IPS-20b (cell line): ENCODE measurements at regions not wholly inside any gene's neighbourhood (a gene's known extent, or its start where the extent isn't known, plus 50 kb on each side); places are given as distances from the start of the nearest gene placed in this dataset.

ENCODE experiments used
- H3K27ac ChIP-seq: one replicate; pipeline ENCODE4 v1.5.1; 2013; ENCODE audit warnings: low read length
- H3K27me3 ChIP-seq: 2 replicates; pipeline ENCODE4 v1.6.1; 2013; ENCODE audit warnings: mild to moderate bottlenecking, low read length, inconsistent platforms; ENCODE audit not compliant: insufficient read depth
- H3K36me3 ChIP-seq: 2 replicates; pipeline ENCODE4 v1.6.1; 2013; ENCODE audit warnings: low read depth, mild to moderate bottlenecking, inconsistent platforms, low read length, moderate library complexity; ENCODE audit not compliant: insufficient read depth
- H3K4me1 ChIP-seq: 2 replicates; pipeline ENCODE4 v1.6.1; 2013; ENCODE audit warnings: mild to moderate bottlenecking, control low read depth, inconsistent platforms, low read length, moderate library complexity; ENCODE audit not compliant: insufficient read depth
- H3K4me3 ChIP-seq: 2 replicates; pipeline ENCODE4 v1.5.1; 2013; ENCODE audit warnings: mild to moderate bottlenecking, low read length, inconsistent platforms
- H3K9ac ChIP-seq: 2 replicates; pipeline ENCODE4 v1.6.1; 2013; ENCODE audit warnings: low read depth, mild to moderate bottlenecking, inconsistent platforms, low read length, moderate library complexity
- H3K9me3 ChIP-seq: 2 replicates; pipeline ENCODE4 v1.6.1; 2013; ENCODE audit warnings: mild to moderate bottlenecking, low read depth, low read length, inconsistent platforms; ENCODE audit not compliant: insufficient read depth

- Histone ChIP-seq H3K9me3 (no peaks in the 10 kb centered on the region), H3K4me1 (no peaks in the 10 kb centered on the region), H3K4me3 (no peak overlapping the region), H3K9ac (no peak overlapping the region), H3K36me3 (no peaks in the 10 kb centered on the region), H3K27ac (no peak overlapping the region), H3K27me3 (no peaks in the 10 kb centered on the region)
Measured at GRCh38 chrY:8341000-8341399, 996.3 kb upstream of the TSPY4 start.

GRCh38 chrY:8342173-8342572 is 995.1 kb upstream of the TSPY4 start:
- Histone ChIP-seq H3K27me3 (no peaks in the 10 kb centered on the region), H3K9me3 (no peaks in the 10 kb centered on the region), H3K9ac (no peak overlapping the region), H3K27ac (no peak overlapping the region), H3K4me1 (no peaks in the 10 kb centered on the region), H3K4me3 (no peak overlapping the region), H3K36me3 (no peaks in the 10 kb centered on the region)

DNA sequence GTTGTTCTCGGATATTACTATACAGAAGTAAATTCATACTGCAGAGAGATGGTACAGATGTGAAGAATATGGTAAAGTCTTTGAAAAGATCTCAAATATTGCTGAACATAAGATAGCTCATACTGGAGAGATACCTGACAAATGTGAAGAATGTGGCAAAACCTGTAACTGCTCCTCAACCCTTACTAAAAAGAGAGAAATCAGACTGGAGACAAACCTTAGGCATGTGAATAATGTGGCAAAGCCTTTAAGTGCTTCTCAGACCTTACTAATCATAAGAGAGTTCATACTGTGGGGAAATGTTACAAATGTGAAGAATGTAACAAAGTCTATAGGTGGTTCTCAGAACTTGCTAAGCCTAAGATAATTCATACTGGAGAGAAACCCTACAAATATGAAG is 986.0 kb upstream of the TSPY4 start:
- H3K27me3 ChIP-seq: no peaks in the 10 kb centered on the region
- H3K9me3 ChIP-seq: no peaks in the 10 kb centered on the region
- no peaks in the 10 kb centered on the region for H3K36me3 ChIP-seq
- H3K27ac ChIP-seq: no peak overlapping the region
- no peaks in the 10 kb centered on the region; the same call in 1 of the 2 replicates for H3K4me1 ChIP-seq
- H3K4me3 ChIP-seq: no peak overlapping the region; the same call in 1 of the 2 replicates
- no peak overlapping the region for H3K9ac ChIP-seq

GRCh38 chrY:8352201-8352600 is 985.1 kb upstream of the TSPY4 start:
- H3K4me1 ChIP-seq: no peaks in the 10 kb centered on the region; the same call in 1 of the 2 replicates
- no peak overlapping the region for H3K4me3 ChIP-seq
- no peak overlapping the region for H3K9ac ChIP-seq
- H3K9me3 ChIP-seq: no peaks in the 10 kb centered on the region
- no peaks in the 10 kb centered on the region for H3K27me3 ChIP-seq
- no peak overlapping the region for H3K27ac ChIP-seq
- H3K36me3 ChIP-seq: no peaks in the 10 kb centered on the region

DNA sequence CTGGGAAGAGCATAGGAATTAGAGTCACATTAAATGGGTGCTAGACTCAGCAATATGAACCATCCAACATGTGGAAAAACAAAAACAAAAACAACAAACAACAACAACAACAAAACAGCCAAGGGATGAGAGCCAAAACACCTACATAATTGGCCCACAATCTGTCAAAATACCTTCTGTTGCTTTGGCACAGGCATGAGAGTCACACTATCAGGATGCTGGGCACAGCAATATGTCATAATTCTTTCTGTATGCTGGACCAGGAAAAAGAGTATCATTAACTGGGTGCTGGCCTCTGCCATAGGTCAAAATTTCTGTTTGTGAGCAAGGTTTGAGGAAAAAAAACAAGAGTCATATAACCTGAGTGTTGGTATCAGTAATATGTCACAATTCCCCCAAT is 979.1 kb upstream of the TSPY4 start:
- Histone ChIP-seq H3K36me3 (no peaks in the 10 kb centered on the region), H3K4me3 (no peak overlapping the region), H3K27ac (no peak overlapping the region), H3K4me1 (no peaks in the 10 kb centered on the region), H3K9me3 (no peaks in the 10 kb centered on the region), H3K27me3 (no peaks in the 10 kb centered on the region), H3K9ac (no peak overlapping the region)

DNA sequence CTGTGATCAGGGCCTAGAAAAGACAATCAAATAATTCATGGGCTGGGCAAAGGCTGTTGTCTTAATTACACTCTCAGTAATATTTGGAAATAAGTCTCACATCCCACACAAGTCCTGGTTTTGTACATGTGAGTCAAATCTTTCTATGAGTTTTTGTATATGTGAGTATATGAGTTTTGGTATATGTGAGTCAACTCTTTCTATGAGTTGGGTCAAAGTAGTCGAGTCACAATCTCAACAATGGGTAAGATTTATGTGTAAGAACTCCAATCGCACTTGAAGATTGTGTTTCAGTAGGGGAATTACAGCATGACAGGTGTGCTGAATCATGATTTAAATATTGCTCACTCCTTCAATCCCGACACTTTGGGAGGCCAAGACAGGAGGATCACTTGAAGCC is 975.5 kb upstream of the TSPY4 start:
- Histone ChIP-seq H3K4me3 (no peak overlapping the region), H3K27me3 (no peaks in the 10 kb centered on the region), H3K36me3 (no peaks in the 10 kb centered on the region), H3K27ac (no peak overlapping the region), H3K4me1 (no peaks in the 10 kb centered on the region), H3K9ac (no peak overlapping the region), H3K9me3 (no peaks in the 10 kb centered on the region)

GRCh38 chrY:8377491-8377890 is 959.8 kb upstream of the TSPY4 start:
- no peak overlapping the region for H3K9ac ChIP-seq
- H3K27me3 ChIP-seq: no peaks in the 10 kb centered on the region
- no peaks in the 10 kb centered on the region for H3K9me3 ChIP-seq
- H3K4me1 ChIP-seq: no peaks in the 10 kb centered on the region
- no peaks in the 10 kb centered on the region for H3K36me3 ChIP-seq
- no peak overlapping the region for H3K27ac ChIP-seq
- H3K4me3 ChIP-seq: no peak overlapping the region

DNA sequence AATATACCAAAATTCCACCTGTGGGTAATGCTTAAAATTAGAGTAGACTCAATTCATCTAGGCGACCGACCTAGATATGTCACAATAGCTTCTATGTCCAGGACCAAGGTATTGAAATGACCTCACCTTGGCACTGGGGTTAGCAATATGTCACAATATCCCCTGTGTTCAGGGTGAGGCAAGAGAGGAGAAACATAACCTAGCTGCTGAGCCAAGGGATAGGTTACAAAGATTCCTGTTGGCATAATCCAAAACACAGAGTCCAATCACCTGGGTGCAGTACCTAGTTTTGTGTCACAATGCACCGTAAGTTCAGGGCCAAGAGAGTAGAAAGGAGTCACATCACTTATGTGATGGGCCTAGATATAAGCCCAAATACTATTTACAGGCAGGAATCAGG is 957.5 kb upstream of the TSPY4 start:
- H3K27me3 ChIP-seq: no peaks in the 10 kb centered on the region
- H3K4me3 ChIP-seq: no peak overlapping the region
- H3K27ac ChIP-seq: no peak overlapping the region
- H3K4me1 ChIP-seq: no peaks in the 10 kb centered on the region
- H3K9ac ChIP-seq: no peak overlapping the region
- H3K36me3 ChIP-seq: no peaks in the 10 kb centered on the region
- H3K9me3 ChIP-seq: no peaks in the 10 kb centered on the region

- H3K9me3 ChIP-seq: no peaks in the 10 kb centered on the region
- no peaks in the 10 kb centered on the region for H3K4me1 ChIP-seq
- H3K27ac ChIP-seq: no peak overlapping the region
- no peak overlapping the region for H3K9ac ChIP-seq
- H3K4me3 ChIP-seq: no peak overlapping the region
- H3K36me3 ChIP-seq: no peaks in the 10 kb centered on the region
- H3K27me3 ChIP-seq: no peaks in the 10 kb centered on the region
Measured at GRCh38 chrY:8381425-8381824, 955.8 kb upstream of the TSPY4 start.

GRCh38 chrY:8386053-8386452 is 951.2 kb upstream of the TSPY4 start:
- H3K4me3 ChIP-seq: no peak overlapping the region

DNA sequence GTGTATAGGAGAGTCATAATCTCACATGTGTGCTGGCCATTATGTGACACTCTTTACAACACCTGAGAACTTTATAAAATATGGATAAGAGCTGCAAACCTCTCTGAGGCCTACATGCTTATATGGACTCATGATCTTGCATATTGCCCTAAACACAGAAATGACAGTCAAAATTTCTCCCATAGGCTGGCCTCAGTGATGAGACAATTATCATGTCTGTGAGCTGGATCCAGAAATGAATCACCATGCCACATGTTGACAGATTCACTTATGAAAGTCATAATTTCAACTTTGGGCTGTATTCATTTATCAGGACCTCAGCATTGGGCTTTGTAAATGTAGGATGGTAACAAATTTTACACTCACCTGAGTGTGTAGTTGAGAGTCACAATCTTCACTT is 948.8 kb upstream of the TSPY4 start:
- no peak overlapping the region for H3K27ac ChIP-seq
- H3K9ac ChIP-seq: no peak overlapping the region
- H3K9me3 ChIP-seq: no peaks in the 10 kb centered on the region
- H3K36me3 ChIP-seq: no peaks in the 10 kb centered on the region
- H3K27me3 ChIP-seq: no peaks in the 10 kb centered on the region
- H3K4me3 ChIP-seq: no peak overlapping the region
- no peaks in the 10 kb centered on the region for H3K4me1 ChIP-seq

More at GRCh38 chrY:8386053-8386452, 951.2 kb upstream of the TSPY4 start:
- Histone ChIP-seq H3K36me3 (no peaks in the 10 kb centered on the region), H3K27me3 (no peaks in the 10 kb centered on the region), H3K27ac (no peak overlapping the region), H3K9me3 (no peaks in the 10 kb centered on the region), H3K4me1 (no peaks in the 10 kb centered on the region), H3K9ac (no peak overlapping the region)

- no peak overlapping the region for H3K27ac ChIP-seq
- H3K27me3 ChIP-seq: no peaks in the 10 kb centered on the region
- H3K4me1 ChIP-seq: no peaks in the 10 kb centered on the region
- no peaks in the 10 kb centered on the region for H3K9me3 ChIP-seq
- H3K9ac ChIP-seq: no peak overlapping the region
- H3K36me3 ChIP-seq: no peaks in the 10 kb centered on the region
- H3K4me3 ChIP-seq: no peak overlapping the region
Measured at GRCh38 chrY:8390310-8390709, 947.0 kb upstream of the TSPY4 start.

- Histone ChIP-seq H3K27me3 (no peaks in the 10 kb centered on the region), H3K4me1 (no peaks in the 10 kb centered on the region), H3K9me3 (no peaks in the 10 kb centered on the region), H3K4me3 (no peak overlapping the region), H3K9ac (no peak overlapping the region), H3K36me3 (no peaks in the 10 kb centered on the region), H3K27ac (no peak overlapping the region)
Measured at GRCh38 chrY:8393246-8393645, 944.0 kb upstream of the TSPY4 start.
